GM19463 (cell line): ENCODE measurements at regions not wholly inside any gene's neighbourhood (a gene's known extent, or its start where the extent isn't known, plus 50 kb on each side); places are given as distances from the start of the nearest gene placed in this dataset.

ENCODE experiments used
- ATAC-seq: cut with Tn5 transposase; IDR thresholded peaks from one replicate; pipeline ENCODE4 v1.9.1; 2021; ENCODE audit warnings: mild to moderate bottlenecking, moderate library complexity; ENCODE audit not compliant: unreplicated experiment

DNA sequence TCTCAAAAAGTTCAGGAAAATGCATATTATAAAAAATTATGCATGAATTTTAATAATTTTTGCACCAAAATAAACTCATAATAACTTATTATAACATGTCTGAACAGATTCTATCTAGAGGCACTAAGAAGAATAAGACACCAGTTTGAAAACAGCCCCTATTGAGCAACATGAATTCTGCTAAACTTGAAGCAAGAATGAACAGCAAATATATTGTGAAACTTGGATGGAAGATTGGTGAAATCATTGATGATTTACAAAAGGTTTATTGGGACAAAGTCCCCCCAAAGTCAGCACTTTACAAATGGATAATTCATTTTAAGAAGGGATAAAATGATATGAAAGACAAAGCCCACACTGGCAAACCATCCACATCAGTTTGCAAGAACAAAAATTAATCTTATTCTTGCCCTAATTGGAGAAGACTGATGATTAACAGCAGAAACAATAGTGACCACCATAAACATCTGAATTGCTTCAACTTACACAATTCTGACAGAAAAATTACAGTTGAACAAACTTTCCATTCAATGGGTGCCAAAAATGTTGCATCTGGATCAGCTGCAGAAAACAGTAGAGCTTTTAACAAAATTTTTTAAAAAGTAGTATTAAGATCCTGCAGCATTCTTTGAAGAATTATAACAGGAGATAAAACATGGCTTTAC, 257.5 kb upstream of the FAT3 start:
- ATAC-seq = no peak

DNA sequence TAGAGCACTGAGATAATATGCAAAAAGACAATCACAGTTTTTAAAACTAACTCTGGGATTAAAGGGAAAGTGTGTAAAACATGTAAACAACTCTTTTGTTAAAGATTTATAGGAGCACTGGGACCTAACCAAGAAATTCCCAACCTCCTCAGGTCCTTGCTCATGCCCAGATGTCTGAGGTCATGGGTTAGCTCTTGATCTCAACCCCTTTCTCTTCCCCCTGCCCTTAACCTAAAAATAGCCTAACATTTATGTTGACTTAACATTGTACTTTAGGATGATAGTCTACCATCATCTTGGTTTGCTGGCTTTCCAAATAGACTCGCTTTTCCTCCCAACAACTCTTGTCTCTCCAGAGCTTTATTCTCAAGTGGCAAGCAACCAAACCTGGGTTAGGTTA, 258.2 kb upstream of the FAT3 start:
- no peak for ATAC-seq

DNA sequence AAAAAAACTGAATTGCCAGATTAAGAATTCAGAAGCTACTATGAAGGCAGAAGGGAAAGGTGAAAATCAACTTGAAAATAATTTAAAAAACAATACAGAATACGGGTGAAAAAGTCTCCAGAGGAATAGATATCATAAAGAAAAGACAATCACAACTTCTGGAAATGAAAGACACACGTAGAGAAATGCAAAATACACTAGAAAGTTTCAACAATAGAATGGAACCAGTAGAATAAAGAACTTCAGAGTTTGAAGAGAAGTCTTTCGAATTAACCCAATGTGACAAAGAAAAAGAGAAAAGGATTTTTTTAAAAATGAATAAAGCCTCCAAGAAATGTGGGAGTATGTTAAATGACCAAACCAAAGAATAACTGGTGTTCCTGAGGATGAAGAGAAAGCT, 263.8 kb upstream of the FAT3 start:
- ATAC-seq = no peak

DNA sequence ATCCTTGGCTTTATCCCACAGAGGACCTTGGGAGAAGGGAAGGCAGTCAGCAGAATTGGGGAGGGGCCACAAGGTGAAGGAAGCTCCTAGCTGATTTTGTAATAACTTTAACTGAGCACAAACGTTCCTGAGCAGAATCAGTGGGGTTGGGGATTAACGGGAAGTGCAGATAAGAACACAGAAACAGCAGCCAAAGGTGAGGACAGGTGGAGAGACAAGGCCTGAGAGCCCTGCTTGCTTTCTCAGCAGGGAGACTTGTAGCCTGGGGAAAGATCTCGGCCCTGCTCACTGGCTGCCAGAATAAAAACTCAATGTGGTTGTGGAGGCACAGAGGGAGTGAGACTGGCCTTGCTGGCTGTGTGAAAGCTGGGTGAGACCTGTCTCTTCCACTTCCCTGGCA, 265.2 kb upstream of the FAT3 start:
- no peak for ATAC-seq

DNA sequence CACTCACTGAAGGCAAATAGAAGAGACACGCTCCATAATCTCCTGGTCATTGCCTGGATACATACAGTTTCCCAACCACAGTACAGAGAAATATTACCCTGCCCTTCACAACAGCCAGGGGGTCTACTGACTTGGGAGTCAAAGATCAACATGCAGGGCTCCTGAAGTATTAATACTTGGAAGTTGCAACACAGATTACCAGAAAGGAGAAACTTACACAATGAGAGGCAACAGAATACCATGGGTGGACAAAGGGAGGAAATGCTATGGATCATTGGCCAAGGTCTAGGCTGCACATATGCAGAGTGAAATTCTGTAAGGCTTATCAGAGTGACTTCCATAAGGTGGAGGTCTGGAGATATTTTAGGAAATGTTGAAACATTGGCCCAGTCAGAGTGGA, 267.9 kb upstream of the FAT3 start:
- no peak for ATAC-seq

DNA sequence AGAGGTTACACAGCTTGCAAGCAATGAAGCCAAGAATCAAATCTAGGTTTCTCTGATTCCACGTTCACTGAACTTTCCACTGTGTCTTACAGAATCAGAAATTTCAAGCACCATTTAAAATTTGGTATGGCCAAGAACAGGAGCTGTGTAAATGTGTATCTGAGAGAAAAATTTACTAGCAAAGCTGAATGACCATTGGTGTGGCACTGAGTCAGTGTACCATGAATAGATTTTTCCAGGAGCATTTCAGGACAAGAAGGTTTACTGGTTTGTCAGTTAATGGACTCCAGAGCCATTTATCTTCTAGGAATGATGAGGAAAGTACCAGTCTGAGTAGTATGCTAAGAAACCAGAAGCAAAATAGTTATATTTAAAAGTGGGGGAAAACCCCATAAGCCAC, 269.4 kb upstream of the FAT3 start:
- ATAC-seq = no peak

DNA sequence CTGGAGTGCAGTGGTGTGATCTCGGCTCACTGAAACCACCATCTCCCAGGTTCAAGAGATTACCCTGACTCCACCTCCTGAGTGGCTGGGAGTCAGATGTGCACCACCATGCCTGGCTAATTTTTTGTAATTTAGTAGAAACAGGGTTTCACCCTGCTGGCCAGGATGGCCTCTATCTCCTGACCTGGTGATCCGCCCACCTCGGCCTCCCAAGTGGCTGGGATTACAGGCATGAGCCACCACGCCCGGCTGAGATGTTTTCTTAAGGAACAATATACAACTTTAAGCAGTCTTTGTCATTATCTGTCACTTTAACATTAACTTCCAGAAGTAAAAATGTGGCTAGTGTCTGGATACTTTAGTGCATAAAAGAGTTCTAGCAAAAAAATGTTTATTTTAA, 272.6 kb upstream of the FAT3 start:
- no peak for ATAC-seq

DNA sequence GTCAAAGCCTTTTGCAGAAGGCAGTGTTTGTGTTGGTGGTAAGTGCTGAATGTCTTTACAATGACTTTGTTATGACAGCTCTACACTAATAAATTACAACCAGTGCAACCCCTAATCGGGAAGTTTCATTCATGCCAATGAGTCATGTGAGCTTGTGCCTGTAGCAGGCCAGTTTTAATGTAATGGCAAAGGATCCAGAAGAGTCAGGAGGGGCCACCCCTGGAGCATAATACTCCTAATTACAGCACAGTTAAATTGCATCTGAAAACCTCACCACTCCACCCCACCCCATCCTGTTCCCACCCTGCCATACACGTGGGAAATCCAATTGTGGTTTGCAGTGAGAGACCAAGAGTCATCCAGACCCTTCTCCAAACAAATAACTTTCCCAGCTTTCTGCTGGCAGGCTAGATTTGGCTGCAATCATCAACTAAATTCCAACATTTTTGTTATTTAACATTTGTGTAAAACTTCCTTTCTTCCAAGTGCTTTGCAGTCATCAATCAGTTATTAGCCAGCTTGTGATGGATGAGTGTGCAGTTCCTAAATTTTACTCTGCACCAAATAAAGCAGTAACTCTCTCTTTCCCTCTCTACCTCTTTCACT, 277.3 kb upstream of the FAT3 start:
- no peak for ATAC-seq

DNA sequence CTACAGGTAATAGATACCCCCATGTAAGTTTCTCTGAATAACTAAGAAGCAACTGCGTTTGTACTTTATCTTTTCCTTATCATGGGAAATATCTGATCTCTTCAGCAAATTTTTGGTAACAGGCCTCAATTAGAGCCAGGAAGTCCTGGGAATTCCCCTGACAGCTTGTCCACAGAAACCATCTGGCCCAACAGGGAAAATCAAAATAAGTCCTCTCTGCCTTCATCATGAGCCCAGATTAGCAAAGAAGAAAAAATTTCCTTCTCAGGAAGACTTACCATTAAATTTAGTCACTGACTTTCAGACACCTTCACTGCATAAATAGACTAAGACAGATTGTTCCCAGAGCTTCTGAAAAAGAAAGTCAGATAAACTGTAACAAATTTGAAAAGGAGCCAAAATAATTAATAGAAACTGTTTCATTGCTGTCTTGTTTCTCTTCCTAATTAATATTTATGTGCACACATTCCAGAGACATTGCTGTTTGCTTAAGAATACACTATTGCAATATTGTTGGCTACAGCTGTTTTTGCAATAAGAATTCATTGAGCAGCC, 278.1 kb upstream of the FAT3 start:
- ATAC-seq = no peak

DNA sequence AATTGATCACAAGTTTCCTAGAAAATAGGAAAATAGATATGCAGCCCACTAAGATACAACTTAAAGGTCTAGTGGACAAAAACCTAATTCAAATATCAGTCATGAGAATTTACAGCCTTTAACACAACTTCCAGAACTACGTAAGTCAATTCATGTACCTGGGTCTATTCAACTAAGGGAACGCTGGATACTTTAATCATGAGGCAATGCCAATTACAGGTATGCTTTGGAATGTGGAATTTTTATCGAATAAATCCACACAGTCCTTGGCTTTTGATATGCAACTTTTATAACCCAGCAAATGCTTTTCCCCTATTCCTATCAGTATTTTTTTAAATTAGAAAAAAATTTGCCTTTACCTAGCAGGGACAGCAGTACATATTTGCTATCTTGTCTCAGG, 289.5 kb upstream of the FAT3 start:
- no peak for ATAC-seq

DNA sequence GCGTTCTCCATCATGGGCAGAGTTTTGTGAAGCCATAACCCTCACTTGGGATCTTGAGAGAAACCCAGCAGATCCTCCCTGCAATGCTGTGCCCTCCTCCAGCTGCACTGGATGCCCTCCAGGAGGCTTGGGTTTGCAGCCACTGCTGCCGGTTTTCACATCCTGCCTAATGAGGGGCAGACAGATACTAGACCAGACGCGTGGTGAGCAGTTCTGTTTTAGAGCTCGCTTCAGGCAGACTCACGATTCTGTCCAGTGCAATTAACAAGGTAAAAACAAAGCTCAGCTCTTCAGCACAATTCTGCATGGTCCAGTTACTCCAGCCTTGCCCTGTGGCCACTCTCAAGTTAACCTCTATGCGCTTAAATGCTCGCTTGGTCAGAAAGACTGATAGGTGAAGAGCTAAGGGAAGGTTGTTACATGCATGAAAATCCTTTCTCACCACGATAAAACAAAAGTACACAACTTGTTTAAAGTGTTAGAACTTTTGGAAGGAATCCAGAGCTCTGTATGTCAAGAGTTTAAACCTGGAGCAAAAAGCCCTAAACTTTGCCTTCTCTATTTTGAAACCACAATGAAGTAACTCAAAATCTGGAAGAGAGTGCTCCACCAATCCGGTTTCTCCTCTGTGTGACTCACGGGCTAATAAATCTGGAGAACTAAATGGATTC, 292.3 kb upstream of the FAT3 start:
- no peak for ATAC-seq

DNA sequence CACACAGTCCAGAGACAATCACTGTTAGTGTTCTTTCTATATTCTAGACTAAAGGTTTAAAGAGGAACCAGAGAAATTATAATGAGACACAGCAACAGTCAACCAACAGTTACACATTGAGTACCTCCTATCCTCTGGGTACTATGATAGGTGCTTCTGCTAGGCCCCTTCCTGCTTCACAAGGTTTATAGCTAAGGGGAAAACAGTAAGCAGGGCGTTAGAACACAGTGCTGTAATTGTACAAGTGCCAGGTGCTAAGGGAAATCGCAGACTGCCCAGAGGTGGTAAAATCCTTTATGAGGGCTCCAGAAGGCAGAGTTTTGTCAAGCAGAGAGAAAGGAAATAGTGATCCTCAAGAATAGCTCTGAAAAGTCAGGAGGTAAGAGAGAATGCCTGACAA, 297.2 kb upstream of the FAT3 start:
- no peak for ATAC-seq

DNA sequence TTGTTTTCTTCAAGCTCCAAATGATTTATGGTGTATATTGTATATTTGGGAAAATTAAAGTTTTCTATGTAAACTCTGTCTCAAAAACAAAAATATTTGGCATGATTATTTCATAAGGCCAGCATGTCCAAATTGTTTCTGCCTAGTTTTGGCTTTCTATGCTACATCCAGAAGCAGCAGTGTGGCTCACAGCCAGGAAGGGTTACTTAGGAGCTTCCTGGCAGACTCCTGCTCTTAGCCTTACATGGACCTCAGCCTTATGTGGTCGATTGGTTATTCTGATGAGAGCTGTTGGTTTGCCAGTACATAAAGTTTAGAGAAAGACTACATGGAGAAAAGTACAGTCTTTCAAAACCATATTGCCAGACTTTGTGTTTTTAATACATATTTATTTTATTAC, 297.7 kb upstream of the FAT3 start:
- no peak for ATAC-seq

DNA sequence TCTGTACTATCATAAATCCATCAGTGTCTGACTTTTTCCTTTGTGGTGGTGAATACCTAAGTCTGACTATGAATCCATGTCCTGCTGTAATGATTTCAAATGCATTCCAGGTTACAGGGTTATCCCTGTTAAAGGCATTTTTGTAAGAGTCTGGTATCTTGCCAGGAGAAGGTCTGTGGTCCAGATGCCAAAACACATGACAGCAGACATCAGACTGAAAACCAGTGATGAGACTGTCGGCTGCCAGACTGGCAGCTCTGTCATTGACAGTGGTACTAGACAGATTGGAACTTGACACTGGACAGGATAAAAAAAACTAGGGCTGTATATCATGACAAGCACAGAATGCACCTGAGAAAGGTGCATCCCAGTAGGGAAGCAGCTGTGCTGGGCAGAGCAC, 301.8 kb upstream of the FAT3 start:
- no peak for ATAC-seq

DNA sequence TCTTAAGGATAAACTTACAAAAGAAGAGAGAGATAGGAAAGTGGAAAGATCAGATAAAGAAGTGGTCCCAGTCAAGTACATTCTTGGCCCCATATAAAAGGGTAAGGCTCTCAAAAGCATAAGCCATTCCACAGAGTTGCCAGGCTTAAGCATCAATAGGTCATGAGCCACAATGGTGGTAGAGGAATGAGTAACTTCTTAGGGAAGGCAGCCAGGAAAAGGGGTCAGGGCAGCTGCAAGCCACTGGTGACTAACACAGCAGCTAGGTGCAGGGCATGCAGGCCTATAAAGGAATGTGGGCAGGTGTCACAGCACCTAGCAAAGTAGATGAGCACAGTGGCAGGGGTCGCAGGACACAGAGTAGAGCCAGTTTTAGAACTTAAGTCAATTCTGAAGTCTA, 302.6 kb upstream of the FAT3 start:
- ATAC-seq = no peak

DNA sequence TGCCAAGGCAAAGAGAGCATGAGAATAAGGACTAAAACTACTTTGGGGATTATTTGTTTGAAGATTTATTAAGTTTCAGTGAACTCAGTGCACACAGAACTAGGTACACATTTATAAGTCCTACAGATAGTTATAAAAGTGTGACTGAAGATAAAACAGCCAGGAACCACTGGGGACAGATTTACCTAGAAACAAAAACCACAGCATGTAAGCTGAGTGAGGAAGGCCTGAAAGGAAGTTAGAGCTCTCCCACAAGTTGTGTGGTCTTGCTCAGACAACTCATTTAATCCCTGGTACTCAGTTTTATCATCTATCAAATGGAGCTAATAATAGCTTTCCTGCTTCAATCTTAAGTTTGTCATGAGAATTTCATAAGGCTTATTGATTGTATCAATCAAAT, 311.2 kb upstream of the FAT3 start:
- no peak for ATAC-seq

DNA sequence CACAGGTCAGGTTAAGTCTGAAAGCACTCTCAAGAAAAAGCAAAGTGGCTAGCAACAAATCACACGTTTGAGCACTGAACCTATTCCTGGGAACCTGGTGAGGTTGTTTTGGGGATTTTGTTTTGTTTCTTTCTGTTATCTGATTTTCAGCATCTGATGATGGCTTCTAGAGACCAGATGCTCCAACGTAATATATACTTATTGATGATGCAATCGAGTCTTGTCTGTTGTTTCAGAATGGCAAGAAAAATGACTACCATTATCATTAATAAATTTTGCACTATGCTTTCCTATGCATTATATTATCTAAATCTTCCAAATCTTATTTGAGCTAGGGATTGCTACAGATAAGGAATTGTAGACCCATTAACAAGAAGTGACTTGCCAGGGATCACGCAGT, 312.3 kb upstream of the FAT3 start:
- no peak for ATAC-seq

DNA sequence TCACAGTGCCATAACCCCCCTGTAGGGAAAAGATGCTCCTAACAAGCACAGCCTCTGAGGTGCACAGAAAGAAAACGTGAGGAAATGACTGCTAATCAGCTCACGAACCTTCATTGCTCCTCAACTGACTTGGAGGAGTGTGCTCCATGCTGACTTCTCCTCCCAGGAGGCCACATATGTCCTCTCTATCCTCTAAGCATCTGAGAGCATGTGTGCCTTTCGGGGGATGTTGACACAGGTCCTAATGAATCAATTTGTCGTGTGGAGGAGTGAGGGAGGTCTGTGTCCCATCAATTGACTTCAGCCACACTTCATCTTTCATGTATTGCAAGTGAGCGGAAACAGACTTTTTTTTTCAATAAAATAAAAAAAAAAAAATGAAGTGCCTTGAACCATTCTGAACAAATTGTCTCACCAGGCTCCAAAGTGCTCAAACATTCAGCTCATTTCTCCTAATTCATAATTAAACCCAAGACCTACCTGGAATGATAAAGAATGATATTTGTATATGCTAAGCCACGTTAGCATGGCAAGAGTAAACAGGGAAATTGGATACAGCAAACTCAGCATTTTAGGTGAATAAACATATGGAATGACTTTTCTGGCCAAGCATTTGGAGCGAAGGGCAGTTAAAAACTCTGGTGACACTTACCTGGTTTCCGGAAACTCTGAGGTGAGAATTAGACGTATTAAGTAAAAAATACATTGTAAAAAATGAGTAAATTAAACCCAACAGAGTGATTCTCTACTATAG, 317.6 kb upstream of the FAT3 start:
- no peak for ATAC-seq

DNA sequence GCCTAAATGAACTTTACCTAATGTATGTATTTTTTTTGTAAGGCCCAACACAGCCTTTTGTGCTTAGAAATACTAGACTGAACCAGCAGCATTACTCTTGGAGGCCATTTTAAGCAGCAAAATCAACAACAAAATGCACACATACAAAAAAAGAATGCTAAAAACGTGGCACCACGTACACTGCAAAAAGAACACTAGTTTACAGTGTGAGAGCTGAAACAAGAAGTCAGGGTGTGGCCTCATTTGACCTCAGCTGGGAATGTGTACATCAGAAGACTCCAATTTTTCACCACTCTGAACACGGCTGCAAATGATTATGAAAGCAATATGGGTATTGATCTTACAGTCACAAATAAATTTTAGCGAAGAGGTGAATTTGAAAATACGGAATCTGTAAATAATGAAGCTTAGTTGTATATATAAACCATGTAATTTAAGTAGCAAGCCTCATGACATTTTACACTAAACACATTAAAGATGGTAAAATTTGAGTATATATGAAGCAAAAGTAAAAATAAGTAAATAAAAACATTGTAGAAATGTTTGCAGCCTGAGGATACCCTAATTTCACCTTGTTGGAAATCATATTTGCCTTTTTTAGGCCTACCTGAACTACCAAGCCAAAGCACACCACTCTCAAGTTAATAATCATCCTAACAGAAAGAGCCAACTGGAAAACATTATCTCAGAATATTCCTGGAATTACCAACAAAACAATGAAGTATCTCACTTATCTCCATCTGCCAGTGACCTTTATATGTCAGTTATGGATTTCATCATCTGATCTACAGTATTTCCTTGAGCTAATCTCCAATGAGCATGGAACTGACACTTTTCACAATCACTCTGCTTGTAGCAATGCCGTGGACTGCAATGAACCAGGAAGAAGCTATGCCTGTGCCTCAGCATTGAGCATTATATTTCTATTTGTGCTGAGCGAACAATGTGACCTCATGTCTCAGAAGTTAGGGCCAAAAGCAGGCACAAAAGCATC, 319.5 kb upstream of the FAT3 start:
- no peak for ATAC-seq

DNA sequence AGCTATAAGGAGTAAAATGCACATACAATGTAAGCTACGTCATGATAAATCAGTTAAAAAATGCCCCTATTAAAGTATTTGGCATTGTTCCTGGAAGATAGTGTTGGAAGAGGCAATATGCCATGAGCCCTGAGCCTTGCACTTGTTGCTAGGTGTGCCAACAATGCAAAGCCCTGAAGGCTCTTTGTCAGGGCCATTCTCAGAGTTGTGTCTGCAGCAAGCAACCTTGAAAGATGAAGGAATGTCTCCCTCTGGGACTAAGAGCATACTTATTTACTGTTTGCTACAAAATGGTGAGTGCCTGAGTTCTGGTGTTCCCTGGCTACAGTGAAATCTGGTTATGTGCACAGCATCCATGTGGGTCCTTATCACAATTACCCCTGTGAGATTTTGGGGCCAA, 322.3 kb upstream of the FAT3 start:
- ATAC-seq = no peak
